Breast epithelium (tissue), 3 donors: ENCODE measurements at regions not wholly inside any gene's neighbourhood (a gene's known extent, or its start where the extent isn't known, plus 50 kb on each side); places are given as distances from the start of the nearest gene placed in this dataset.

ENCODE experiments used
- POLR2AphosphoS5 ChIP-seq, 3 donors: sonication (generic); formaldehyde crosslinking; IDR thresholded peaks; one replicate each; pipeline ENCODE4 v1.6.1; 2017; ENCODE audit warnings: antibody characterized with exemption in 3 of 3
- TF ChIP-seq, protein P1 (sequence below), 3 donors: fragments of 450-650 bp; IDR thresholded peaks; one replicate each; pipeline ENCODE4 v1.5.1; 2016 to 2017; ENCODE audit warnings: antibody characterized with exemption in 3 of 3, mild to moderate bottlenecking in 3 of 3, moderate library complexity in 3 of 3

DNA sequence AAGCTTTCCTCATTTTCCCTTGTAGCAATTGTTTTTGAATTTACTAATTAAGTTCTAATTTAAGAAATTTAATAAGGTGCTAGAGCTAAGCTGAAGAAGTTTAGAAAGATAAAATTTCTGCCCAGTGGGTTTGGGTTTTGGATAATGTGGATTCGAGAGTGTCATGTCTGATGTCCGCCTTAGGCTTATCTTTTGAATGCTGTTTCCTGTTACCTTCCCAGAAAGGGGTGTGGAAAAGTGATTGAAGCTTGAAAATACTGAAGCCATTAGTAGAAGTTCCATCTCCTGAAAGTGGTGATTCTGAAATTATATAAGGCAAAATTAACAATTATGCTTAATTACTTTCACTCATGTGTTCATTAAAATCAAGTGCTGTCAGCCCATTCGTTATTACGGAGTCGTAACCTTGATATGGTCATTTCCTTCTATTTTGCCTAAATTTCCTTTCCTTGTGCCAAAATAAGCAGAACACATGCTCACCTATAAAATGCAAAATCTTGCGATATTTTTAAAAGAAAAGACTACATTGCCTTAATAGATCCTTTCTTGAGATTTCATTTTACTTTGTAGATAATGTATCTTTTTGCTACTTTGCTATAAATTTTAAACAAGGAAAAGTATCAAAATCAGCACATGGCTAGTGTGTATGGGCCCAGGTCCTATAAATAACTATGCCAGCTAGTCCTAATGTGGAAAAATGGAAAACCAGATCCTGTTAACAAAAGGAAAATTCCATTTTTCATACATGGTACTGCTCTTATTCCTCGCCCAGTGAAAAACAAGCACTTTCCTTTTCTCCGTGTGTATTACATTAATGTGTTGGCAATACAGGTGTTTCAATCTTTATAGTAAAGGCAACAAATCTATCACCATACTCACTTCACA is 97.3 kb downstream of the ICOS start:
- TF ChIP-seq POLR2AphosphoS5 (IDR thresholded peaks at IDR 0.05): no peak
- TF ChIP-seq, protein P1, sequence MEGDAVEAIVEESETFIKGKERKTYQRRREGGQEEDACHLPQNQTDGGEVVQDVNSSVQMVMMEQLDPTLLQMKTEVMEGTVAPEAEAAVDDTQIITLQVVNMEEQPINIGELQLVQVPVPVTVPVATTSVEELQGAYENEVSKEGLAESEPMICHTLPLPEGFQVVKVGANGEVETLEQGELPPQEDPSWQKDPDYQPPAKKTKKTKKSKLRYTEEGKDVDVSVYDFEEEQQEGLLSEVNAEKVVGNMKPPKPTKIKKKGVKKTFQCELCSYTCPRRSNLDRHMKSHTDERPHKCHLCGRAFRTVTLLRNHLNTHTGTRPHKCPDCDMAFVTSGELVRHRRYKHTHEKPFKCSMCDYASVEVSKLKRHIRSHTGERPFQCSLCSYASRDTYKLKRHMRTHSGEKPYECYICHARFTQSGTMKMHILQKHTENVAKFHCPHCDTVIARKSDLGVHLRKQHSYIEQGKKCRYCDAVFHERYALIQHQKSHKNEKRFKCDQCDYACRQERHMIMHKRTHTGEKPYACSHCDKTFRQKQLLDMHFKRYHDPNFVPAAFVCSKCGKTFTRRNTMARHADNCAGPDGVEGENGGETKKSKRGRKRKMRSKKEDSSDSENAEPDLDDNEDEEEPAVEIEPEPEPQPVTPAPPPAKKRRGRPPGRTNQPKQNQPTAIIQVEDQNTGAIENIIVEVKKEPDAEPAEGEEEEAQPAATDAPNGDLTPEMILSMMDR (IDR thresholded peaks at IDR 0.05): no peak
